ENCODE measurements at regions not wholly inside any gene's neighbourhood (a gene's known extent, or its start where the extent isn't known, plus 50 kb on each side); places are given as distances from the start of the nearest gene placed in this dataset.

- H3K4me3 ChIP-seq (ENCODE audit: low read length) = no peak overlapping the region
- TF ChIP-seq TAF1 (IDR thresholded peaks at IDR 0.05; ENCODE audit: low read depth) (no peak), EP300 (conservative IDR thresholded peaks at IDR 0.05; ENCODE audit: poor library complexity, severe bottlenecking) (no peak), CTCF (IDR thresholded peaks at IDR 0.05; ENCODE audit: poor library complexity, severe bottlenecking) (no peak), SMC3 (conservative IDR thresholded peaks at IDR 0.05; ENCODE audit: poor library complexity) (no peak), EZH2 (IDR thresholded peaks at IDR 0.05; ENCODE audit: borderline replicate concordance, insufficient read depth, low read length, poor library complexity, severe bottlenecking) (no peak)
- no peaks in the 10 kb centered on the region for H3F3A ChIP-seq (ENCODE audit: insufficient read depth, low read length, poor library complexity, severe bottlenecking)
- no peaks in the 10 kb centered on the region for H3K9me2 ChIP-seq (ENCODE audit: insufficient read depth, low read length)
- no peaks in the 10 kb centered on the region for H3K9me3 ChIP-seq (ENCODE audit: low read length)
- no peak overlapping the region for H2AFZ ChIP-seq (ENCODE audit: low read depth, low read length)
- no peaks in the 10 kb centered on the region for H3K36me3 ChIP-seq (ENCODE audit: insufficient read depth, low read length)
- no peak overlapping the region for H3K4me2 ChIP-seq (ENCODE audit: low read length)
- no peaks in the 10 kb centered on the region for H3K79me2 ChIP-seq (replicated peaks; ENCODE audit: insufficient read depth, low read length)
- H4K20me1 ChIP-seq (ENCODE audit: insufficient read depth) = no peaks in the 10 kb centered on the region
- H3K9ac ChIP-seq (ENCODE audit: low read length) = no peak overlapping the region
- no peak overlapping the region for H3K27ac ChIP-seq (ENCODE audit: low read length)
- no peaks in the 10 kb centered on the region for H3K27me3 ChIP-seq (ENCODE audit: insufficient read depth, low read depth, low read length)
Measured at GRCh38 chr10:107424628-107425027, 260.1 kb upstream of the SORCS1 start.

DNA sequence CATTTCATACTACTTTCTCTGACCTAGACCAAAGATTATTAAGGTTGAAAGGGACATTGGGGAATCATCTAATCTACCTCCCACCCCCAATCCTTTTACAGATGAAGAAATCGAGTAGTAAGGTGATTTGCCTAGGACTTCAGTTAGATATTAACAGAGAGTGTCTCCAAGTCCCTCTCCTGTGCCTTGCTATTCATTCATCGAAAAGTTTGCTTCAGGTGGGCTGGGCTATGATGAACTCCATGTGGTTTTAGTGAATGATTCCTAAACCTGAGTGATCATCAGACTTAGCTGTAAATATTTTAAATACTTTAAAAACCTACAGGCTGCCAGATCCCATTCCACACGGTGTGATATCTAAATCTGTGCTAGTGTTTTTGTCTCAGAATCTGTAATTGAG, 259.4 kb upstream of the SORCS1 start:
- Histone ChIP-seq H2AFZ (ENCODE audit: low read depth, low read length) (no peak overlapping the region), H3K27ac (ENCODE audit: low read length) (no peak overlapping the region), H4K20me1 (ENCODE audit: insufficient read depth) (no peaks in the 10 kb centered on the region), H3K36me3 (ENCODE audit: insufficient read depth, low read length) (no peaks in the 10 kb centered on the region), H3K9me3 (ENCODE audit: low read length) (no peaks in the 10 kb centered on the region), H3F3A (ENCODE audit: insufficient read depth, low read length, poor library complexity, severe bottlenecking) (no peaks in the 10 kb centered on the region), H3K4me2 (ENCODE audit: low read length) (no peak overlapping the region), H3K4me3 (ENCODE audit: low read length) (no peak overlapping the region), H3K9ac (ENCODE audit: low read length) (no peak overlapping the region), H3K9me2 (ENCODE audit: insufficient read depth, low read length) (no peaks in the 10 kb centered on the region), H3K27me3 (ENCODE audit: insufficient read depth, low read depth, low read length) (no peaks in the 10 kb centered on the region), H3K79me2 (replicated peaks; ENCODE audit: insufficient read depth, low read length) (no peaks in the 10 kb centered on the region)
- TF ChIP-seq CTCF (IDR thresholded peaks at IDR 0.05; ENCODE audit: poor library complexity, severe bottlenecking) (no peak), POLR2AphosphoS5 (IDR thresholded peaks at IDR 0.05) (no peak), RAD21 (conservative IDR thresholded peaks at IDR 0.05) (no peak), EZH2 (IDR thresholded peaks at IDR 0.05; ENCODE audit: borderline replicate concordance, insufficient read depth, low read length, poor library complexity, severe bottlenecking) (no peak), MXI1 (conservative IDR thresholded peaks at IDR 0.05; ENCODE audit: poor library complexity, severe bottlenecking) (no peak), SMC3 (conservative IDR thresholded peaks at IDR 0.05; ENCODE audit: poor library complexity) (no peak), EP300 (conservative IDR thresholded peaks at IDR 0.05; ENCODE audit: poor library complexity, severe bottlenecking) (no peak), TAF1 (IDR thresholded peaks at IDR 0.05; ENCODE audit: low read depth) (no peak)
- TF ChIP-seq, protein P1, sequence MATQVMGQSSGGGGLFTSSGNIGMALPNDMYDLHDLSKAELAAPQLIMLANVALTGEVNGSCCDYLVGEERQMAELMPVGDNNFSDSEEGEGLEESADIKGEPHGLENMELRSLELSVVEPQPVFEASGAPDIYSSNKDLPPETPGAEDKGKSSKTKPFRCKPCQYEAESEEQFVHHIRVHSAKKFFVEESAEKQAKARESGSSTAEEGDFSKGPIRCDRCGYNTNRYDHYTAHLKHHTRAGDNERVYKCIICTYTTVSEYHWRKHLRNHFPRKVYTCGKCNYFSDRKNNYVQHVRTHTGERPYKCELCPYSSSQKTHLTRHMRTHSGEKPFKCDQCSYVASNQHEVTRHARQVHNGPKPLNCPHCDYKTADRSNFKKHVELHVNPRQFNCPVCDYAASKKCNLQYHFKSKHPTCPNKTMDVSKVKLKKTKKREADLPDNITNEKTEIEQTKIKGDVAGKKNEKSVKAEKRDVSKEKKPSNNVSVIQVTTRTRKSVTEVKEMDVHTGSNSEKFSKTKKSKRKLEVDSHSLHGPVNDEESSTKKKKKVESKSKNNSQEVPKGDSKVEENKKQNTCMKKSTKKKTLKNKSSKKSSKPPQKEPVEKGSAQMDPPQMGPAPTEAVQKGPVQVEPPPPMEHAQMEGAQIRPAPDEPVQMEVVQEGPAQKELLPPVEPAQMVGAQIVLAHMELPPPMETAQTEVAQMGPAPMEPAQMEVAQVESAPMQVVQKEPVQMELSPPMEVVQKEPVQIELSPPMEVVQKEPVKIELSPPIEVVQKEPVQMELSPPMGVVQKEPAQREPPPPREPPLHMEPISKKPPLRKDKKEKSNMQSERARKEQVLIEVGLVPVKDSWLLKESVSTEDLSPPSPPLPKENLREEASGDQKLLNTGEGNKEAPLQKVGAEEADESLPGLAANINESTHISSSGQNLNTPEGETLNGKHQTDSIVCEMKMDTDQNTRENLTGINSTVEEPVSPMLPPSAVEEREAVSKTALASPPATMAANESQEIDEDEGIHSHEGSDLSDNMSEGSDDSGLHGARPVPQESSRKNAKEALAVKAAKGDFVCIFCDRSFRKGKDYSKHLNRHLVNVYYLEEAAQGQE (IDR thresholded peaks at IDR 0.05; ENCODE audit: borderline replicate concordance) = no peak
